HG02840 (cell line): ENCODE measurements at regions not wholly inside any gene's neighbourhood (a gene's known extent, or its start where the extent isn't known, plus 50 kb on each side); places are given as distances from the start of the nearest gene placed in this dataset.

Experiments used
- ATAC-seq: cut with Tn5 transposase; IDR thresholded peaks from one replicate; pipeline ENCODE4 v1.9.1; 2021; ENCODE audit warnings: mild to moderate bottlenecking, moderate library complexity, moderate number of reproducible peaks; ENCODE audit not compliant: unreplicated experiment, low FRiP score

GRCh38 chr10:31754803-31755624 is 173.6 kb downstream of the ARHGAP12 start:
- ATAC-seq = no peak

- no peak for ATAC-seq
These were observed 174.9 kb downstream of the ARHGAP12 start for GRCh38 chr10:31753681-31754080.

GRCh38 chr10:31752170-31752569 is 176.5 kb downstream of the ARHGAP12 start:
- no peak for ATAC-seq

GRCh38 chr10:31751738-31752080 is 176.9 kb downstream of the ARHGAP12 start:
- ATAC-seq = no peak

- ATAC-seq = no peak
These were observed 177.4 kb downstream of the ARHGAP12 start for GRCh38 chr10:31751051-31751737.

- no peak for ATAC-seq
These were observed 178.4 kb downstream of the ARHGAP12 start for GRCh38 chr10:31749981-31750840.

- ATAC-seq = no peak
These were observed 179.3 kb downstream of the ARHGAP12 start for GRCh38 chr10:31749301-31749700.

GRCh38 chr10:31745612-31746376 is 182.8 kb downstream of the ARHGAP12 start:
- ATAC-seq = no peak

- ATAC-seq = no peak
These were observed 184.6 kb downstream of the ARHGAP12 start for GRCh38 chr10:31744025-31744424.

GRCh38 chr10:31742255-31742654 is 186.4 kb downstream of the ARHGAP12 start:
- no peak for ATAC-seq

GRCh38 chr10:31741473-31741872 is 187.2 kb downstream of the ARHGAP12 start:
- ATAC-seq = no peak

GRCh38 chr10:31739711-31740110 is 188.9 kb downstream of the ARHGAP12 start:
- ATAC-seq = no peak

GRCh38 chr10:31739146-31739545 is 189.5 kb downstream of the ARHGAP12 start:
- ATAC-seq = no peak

- no peak for ATAC-seq
These were observed 196.9 kb downstream of the ARHGAP12 start for GRCh38 chr10:31731711-31732110.

- no peak for ATAC-seq
These were observed 197.9 kb downstream of the ARHGAP12 start for GRCh38 chr10:31730776-31731175.

- ATAC-seq = no peak
These were observed 199.9 kb downstream of the ARHGAP12 start for GRCh38 chr10:31728698-31729224.

GRCh38 chr10:31725436-31725835 is 203.2 kb downstream of the ARHGAP12 start:
- ATAC-seq = no peak

GRCh38 chr10:31724296-31724695 is 204.3 kb downstream of the ARHGAP12 start:
- ATAC-seq = no peak

GRCh38 chr10:31723106-31723750 is 205.4 kb downstream of the ARHGAP12 start:
- no peak for ATAC-seq

- no peak for ATAC-seq
These were observed 207.5 kb downstream of the ARHGAP12 start for GRCh38 chr10:31721096-31721495.
